ENCODE measurements at regions not wholly inside any gene's neighbourhood (a gene's known extent, or its start where the extent isn't known, plus 50 kb on each side); places are given as distances from the start of the nearest gene placed in this dataset.

- no peaks in the 10 kb centered on the region for H3K9me3 Mint-ChIP-seq
- H3K36me3 Mint-ChIP-seq: no peaks in the 10 kb centered on the region
- H3K27me3 Mint-ChIP-seq: peaks cover 1% of the 10 kb centered on the region
- H3K4me3 Mint-ChIP-seq: no peak overlapping the region
- ChIA-PET CTCF (no interaction called here), POLR2A (no interaction called here)
- intact Hi-C loops (cut with micrococcal nuclease): no loop called here
- DNase-seq: no peak
- H3K27ac Mint-ChIP-seq: no peak overlapping the region
- peaks cover 6% of the 10 kb centered on the region for H3K4me1 Mint-ChIP-seq (ENCODE audit: low read depth)
Measured at GRCh38 chr9:14985419-14985818, 75.2 kb upstream of the FREM1 start.

- POLR2A ChIA-PET: no interaction called here
Measured at GRCh38 chr9:14983599-14983998, 73.4 kb upstream of the FREM1 start.

GRCh38 chr9:14981291-14981950 is 71.2 kb upstream of the FREM1 start:
- no peaks in the 10 kb centered on the region for H3K27me3 Mint-ChIP-seq
- intact Hi-C loops (cut with micrococcal nuclease): no loop called here
- H3K4me1 Mint-ChIP-seq (ENCODE audit: low read depth): no peaks in the 10 kb centered on the region
- no peaks in the 10 kb centered on the region for H3K9me3 Mint-ChIP-seq
- CTCF ChIA-PET: no interaction called here
- H3K36me3 Mint-ChIP-seq: no peaks in the 10 kb centered on the region
- no peak overlapping the region for H3K4me3 Mint-ChIP-seq
- POLR2A ChIA-PET: no interaction called here
- DNase-seq: no peak
- no peak overlapping the region for H3K27ac Mint-ChIP-seq

More at GRCh38 chr9:14983599-14983998, 73.4 kb upstream of the FREM1 start:
- Mint-ChIP-seq H3K36me3 (no peaks in the 10 kb centered on the region), H3K27ac (no peak overlapping the region), H3K4me1 (ENCODE audit: low read depth) (peaks cover 6% of the 10 kb centered on the region), H3K27me3 (peaks cover 1% of the 10 kb centered on the region), H3K9me3 (no peaks in the 10 kb centered on the region), H3K4me3 (no peak overlapping the region)
- intact Hi-C loops (cut with micrococcal nuclease): no loop called here
- CTCF ChIA-PET: no interaction called here
- DNase-seq: no peak

GRCh38 chr9:14978022-14979000 is 68.1 kb upstream of the FREM1 start:
- Mint-ChIP-seq H3K27me3 (no peaks in the 10 kb centered on the region), H3K27ac (no peak overlapping the region), H3K9me3 (no peaks in the 10 kb centered on the region), H3K4me1 (ENCODE audit: low read depth) (no peaks in the 10 kb centered on the region), H3K4me3 (no peak overlapping the region), H3K36me3 (no peaks in the 10 kb centered on the region)
- CTCF ChIA-PET: no interaction called here
- POLR2A ChIA-PET: no interaction called here
- intact Hi-C loops (cut with micrococcal nuclease): no loop called here
- DNase-seq: no peak

- Mint-ChIP-seq H3K27ac (no peak overlapping the region), H3K36me3 (no peaks in the 10 kb centered on the region), H3K4me3 (no peak overlapping the region), H3K9me3 (peaks cover 6% of the 10 kb centered on the region), H3K27me3 (no peaks in the 10 kb centered on the region), H3K4me1 (ENCODE audit: low read depth) (no peaks in the 10 kb centered on the region)
- no peak for DNase-seq
- CTCF ChIA-PET: no interaction called here
- POLR2A ChIA-PET: no interaction called here
- intact Hi-C loops (cut with micrococcal nuclease): no loop called here
Measured at GRCh38 chr9:14967450-14968321, 57.5 kb upstream of the FREM1 start.

- no peaks in the 10 kb centered on the region for H3K27me3 Mint-ChIP-seq
- H3K9me3 Mint-ChIP-seq: no peaks in the 10 kb centered on the region
- ChIA-PET POLR2A (no interaction called here), CTCF (no interaction called here)
- H3K27ac Mint-ChIP-seq: no peak overlapping the region
- peaks cover 24% of the 10 kb centered on the region for H3K4me1 Mint-ChIP-seq (ENCODE audit: low read depth)
- DNase-seq: no peak
- no peak overlapping the region for H3K4me3 Mint-ChIP-seq
- H3K36me3 Mint-ChIP-seq: no peaks in the 10 kb centered on the region
- intact Hi-C loops (cut with micrococcal nuclease): no loop called here
Measured at GRCh38 chr9:14962193-14962882, 52.1 kb upstream of the FREM1 start.

GRCh38 chr9:14961372-14962068 is 51.3 kb upstream of the FREM1 start:
- no peaks in the 10 kb centered on the region for H3K9me3 Mint-ChIP-seq
- intact Hi-C loops (cut with micrococcal nuclease): no loop called here
- H3K27ac Mint-ChIP-seq: no peak overlapping the region
- no peaks in the 10 kb centered on the region for H3K27me3 Mint-ChIP-seq
- no peaks in the 10 kb centered on the region for H3K36me3 Mint-ChIP-seq
- no peak overlapping the region for H3K4me3 Mint-ChIP-seq
- POLR2A ChIA-PET: no interaction called here
- DNase-seq: no peak
- H3K4me1 Mint-ChIP-seq (ENCODE audit: low read depth): peaks cover 24% of the 10 kb centered on the region
- CTCF ChIA-PET: no interaction called here

GRCh38 chr9:14960881-14961280 is 50.7 kb upstream of the FREM1 start:
- Mint-ChIP-seq H3K27ac (no peak overlapping the region), H3K4me3 (no peak overlapping the region), H3K9me3 (no peaks in the 10 kb centered on the region), H3K4me1 (ENCODE audit: low read depth) (peaks cover 24% of the 10 kb centered on the region), H3K36me3 (no peaks in the 10 kb centered on the region), H3K27me3 (no peaks in the 10 kb centered on the region)
- CTCF ChIA-PET: no interaction called here
- POLR2A ChIA-PET: no interaction called here
- DNase-seq: no peak
- intact Hi-C loops (cut with micrococcal nuclease): no loop called here
